IMR-90 (cell line): ENCODE measurements at regions not wholly inside any gene's neighbourhood (a gene's known extent, or its start where the extent isn't known, plus 50 kb on each side); places are given as distances from the start of the nearest gene placed in this dataset.

Experiments used
- ATAC-seq: fragments of 200-7000 bp; cut with Tn5 transposase; 2 replicates; pipeline ENCODE4 v1.9.1; 2020; ENCODE audit warnings: low read depth, mild to moderate bottlenecking, moderate library complexity
- BruUV-seq: library from RNA; stranded (reverse); fragments of 400-500 nt; replicated peaks from 2 replicates; lab custom pipeline; 2021; lab: Mats Ljungman, UMichigan
- CTCF ChIA-PET: fragments of 300-600 bp; formaldehyde crosslinking; extraction: SDS; loops from one replicate; lab custom pipeline; 2021; ENCODE audit warnings: antibody characterized with exemption; lab: Yijun Ruan, JAX
- POLR2A ChIA-PET: fragments of 300-600 bp; sonication (Branson Sonifier 250); formaldehyde crosslinking; loops from one replicate; lab custom pipeline; 2022; ENCODE audit warnings: antibody characterized with exemption; ENCODE audit not compliant: unreplicated experiment; lab: Charles Lee
- DNase-seq: peaks from one replicate; pipeline ENCODE4 v3.0.0; 2013
- H2AFZ ChIP-seq: replicated peaks from 2 replicates; pipeline ENCODE3; 2013; ENCODE audit warnings: low read length, mild to moderate bottlenecking; ENCODE audit not compliant: poor library complexity
- H2AK5ac ChIP-seq: 2 replicates; pipeline ENCODE4 v1.6.1; 2013; ENCODE audit warnings: low read depth, low read length, inconsistent platforms
- H2AK9ac ChIP-seq: replicated peaks from 2 replicates; pipeline ENCODE3; 2013; ENCODE audit warnings: mild to moderate bottlenecking, low read depth, low read length, moderate library complexity; ENCODE audit not compliant: poor library complexity
- H2BK120ac ChIP-seq: 2 replicates; pipeline ENCODE4 v1.6.1; 2013; ENCODE audit warnings: low read depth, low read length, inconsistent platforms
- H2BK15ac ChIP-seq: 3 replicates; pipeline ENCODE4 v1.6.1; 2013; ENCODE audit warnings: low read depth, low read length, inconsistent platforms
- H2BK20ac ChIP-seq: 2 replicates; pipeline ENCODE4 v1.6.1; 2013; ENCODE audit warnings: low read depth, mild to moderate bottlenecking, inconsistent platforms, low read length, moderate library complexity
- H2BK5ac ChIP-seq: 2 replicates; pipeline ENCODE4 v1.6.1; 2013; ENCODE audit warnings: mild to moderate bottlenecking, low read depth, low read length, inconsistent platforms; ENCODE audit not compliant: poor library complexity, severe bottlenecking
- H3K14ac ChIP-seq: replicated peaks from 2 replicates; pipeline ENCODE4 v1.6.1; 2013; ENCODE audit warnings: low read depth, low read length, inconsistent platforms
- H3K18ac ChIP-seq: 2 replicates; pipeline ENCODE4 v1.6.1; 2013; ENCODE audit warnings: low read depth, low read length, control low read depth
- H3K23ac ChIP-seq: 2 replicates; pipeline ENCODE4 v1.6.1; 2013; ENCODE audit warnings: low read depth, low read length, inconsistent platforms
- H3K27ac ChIP-seq: 2 replicates; pipeline ENCODE4 v1.5.1; 2013; ENCODE audit warnings: mild to moderate bottlenecking, control low read depth, low read length; ENCODE audit not compliant: insufficient read depth
- H3K27me3 ChIP-seq: 2 replicates; pipeline ENCODE4 v1.6.1; 2013; ENCODE audit warnings: low read length; ENCODE audit not compliant: control insufficient read depth, insufficient read depth
- H3K36me3 ChIP-seq: 2 replicates; pipeline ENCODE4 v1.6.1; 2013; ENCODE audit warnings: low read length, mixed read lengths; ENCODE audit not compliant: control insufficient read depth, insufficient read depth
- H3K4ac ChIP-seq: 2 replicates; pipeline ENCODE4 v1.6.1; 2013; ENCODE audit warnings: low read depth, low read length, inconsistent platforms
- H3K4me1 ChIP-seq: 2 replicates; pipeline ENCODE4 v1.6.1; 2013; ENCODE audit warnings: low read length, mixed read lengths; ENCODE audit not compliant: control insufficient read depth, insufficient read depth
- H3K4me2 ChIP-seq: 2 replicates; pipeline ENCODE4 v1.6.1; 2013; ENCODE audit warnings: low read depth, mild to moderate bottlenecking, control low read depth, low read length, moderate library complexity
- H3K4me3 ChIP-seq: 2 replicates; pipeline ENCODE4 v1.5.1; 2013; ENCODE audit warnings: low read depth, mild to moderate bottlenecking, control low read depth, low read length, moderate library complexity; ENCODE audit not compliant: insufficient read depth
- H3K56ac ChIP-seq: 2 replicates; pipeline ENCODE4 v1.6.1; 2013; ENCODE audit warnings: low read length, inconsistent platforms; ENCODE audit not compliant: insufficient read depth; ENCODE audit errors: extremely low read depth
- H3K79me1 ChIP-seq, 2 experiments: 2 replicates each; pipeline ENCODE4 v1.6.1; 2013; ENCODE audit warnings: low read length in 2 of 2, inconsistent platforms in 1 of 2, low read depth in 1 of 2
- H3K9ac ChIP-seq: 2 replicates; pipeline ENCODE4 v1.6.1; 2013; ENCODE audit warnings: low read depth, low read length, control low read depth
- H3K9me1 ChIP-seq: 2 replicates; pipeline ENCODE4 v1.6.1; 2013; ENCODE audit warnings: low read length, inconsistent platforms; ENCODE audit not compliant: insufficient read depth
- H3K9me3 ChIP-seq: 2 replicates; pipeline ENCODE4 v1.6.1; 2013; ENCODE audit warnings: low read length; ENCODE audit not compliant: control insufficient read depth, insufficient read depth
- H4K20me1 ChIP-seq: 2 replicates; pipeline ENCODE4 v1.6.1; 2013; ENCODE audit warnings: low read length, inconsistent platforms; ENCODE audit not compliant: insufficient read depth
- H4K5ac ChIP-seq: 2 replicates; pipeline ENCODE4 v1.6.1; 2013; ENCODE audit warnings: mild to moderate bottlenecking, low read depth, low read length, control low read depth
- H4K8ac ChIP-seq, 2 experiments: 2 replicates each; pipeline ENCODE4 v1.6.1; 2013; ENCODE audit warnings: low read depth in 2 of 2, low read length in 2 of 2, control low read depth in 1 of 2, inconsistent platforms in 1 of 2
- H4K91ac ChIP-seq: 2 replicates; pipeline ENCODE4 v1.6.1; 2013; ENCODE audit warnings: low read depth, low read length, inconsistent platforms; ENCODE audit not compliant: insufficient read depth
- NFE2L2 ChIP-seq: fragments of 150-350 bp; IDR thresholded peaks from 2 replicates; pipeline ENCODE4 v1.6.1; 2016; ENCODE audit warnings: low read depth, mild to moderate bottlenecking, low read length
- POLR2A ChIP-seq: IDR thresholded peaks from 2 replicates; pipeline ENCODE4 v1.6.1; 2012; ENCODE audit warnings: mild to moderate bottlenecking, low read depth, low read length
- RCOR1 ChIP-seq: IDR thresholded peaks from 2 replicates; pipeline ENCODE4 v1.6.1; 2012; ENCODE audit warnings: mild to moderate bottlenecking, low read length, improper control_type of control experiment; ENCODE audit not compliant: insufficient replicate concordance
- WGBS, 2 experiments: methylation state at CpG; one replicate each; pipeline versions ENCODE4 v1.1.5 to v1.1.7; 2013; ENCODE audit warnings: missing lambda C conversion rate in 2 of 2; ENCODE audit not compliant: insufficient read length in 1 of 2; ENCODE audit errors: extremely low coverage in 2 of 2; 5-methylcytosine and 5-hydroxymethylcytosine counted together
- dilution Hi-C: fragments of 300-500 bp; cut with HindIII; formaldehyde crosslinking; loops from one replicate; pipeline ENCODE4 v1.14.3; 2018; ENCODE audit warnings: low sequenced_read_pairs; ENCODE audit not compliant: unreplicated experiment
- in situ Hi-C: fragments of 300-500 bp; cut with MboI; formaldehyde crosslinking; loops from 3 replicates; pipeline ENCODE4 v1.14.3; 2019; ENCODE audit warnings: low sequenced_read_pairs, inconsistent platforms, mixed read lengths
- intact Hi-C: fragments of 100-400 bp; cut with micrococcal nuclease; formaldehyde crosslinking; loops from 2 replicates; pipeline ENCODE4 v1.10.0; 2022
- TF ChIP-seq, protein P1 (sequence below): conservative IDR thresholded peaks from 2 replicates; pipeline ENCODE4 v1.5.1; 2012; ENCODE audit warnings: mild to moderate bottlenecking, low read depth, low read length, improper control_type of control experiment

DNA sequence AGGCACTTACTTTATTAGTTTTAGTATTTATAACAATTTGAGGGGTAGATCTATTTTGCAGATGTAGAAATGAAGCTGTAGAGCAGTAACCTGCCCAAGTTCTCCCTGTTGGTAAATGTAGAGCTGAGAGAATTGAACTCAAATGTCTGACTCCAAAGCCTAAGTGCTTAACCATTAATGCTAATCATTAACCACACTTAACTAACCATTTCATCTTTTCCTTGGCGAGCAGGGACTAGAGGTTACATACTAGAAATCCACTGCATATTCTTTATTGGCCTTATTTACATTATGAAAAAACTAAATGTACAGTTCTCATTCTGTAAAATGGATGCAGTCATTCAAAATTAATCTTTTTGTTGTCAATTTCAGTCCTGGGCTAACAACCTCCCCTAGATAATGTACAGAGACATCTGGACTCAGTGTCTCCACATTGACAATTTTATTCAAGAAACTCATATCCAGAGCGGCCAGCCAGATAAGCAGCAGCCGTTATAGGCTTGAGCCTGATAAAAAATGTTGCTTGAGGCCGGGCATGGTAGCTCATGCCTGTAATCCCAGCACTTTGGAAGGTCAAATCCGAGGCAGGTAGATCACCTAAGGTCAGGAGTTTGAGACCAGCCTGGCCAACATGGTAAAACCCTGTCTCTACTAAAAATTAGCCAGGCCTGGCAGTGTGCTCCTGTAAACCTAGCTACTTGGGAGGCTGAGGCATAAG is 76.7 kb upstream of the PICALM start:
- no peak overlapping the region for H2BK120ac ChIP-seq
- no peak overlapping the region for H3K9ac ChIP-seq
- no peak overlapping the region for H3K14ac ChIP-seq
- WGBS, 2 experiments = 91% methylated on average over 4 of the region's 5 CpGs; no CpG with 5 or more reads in 1 of the 2 experiments
- H4K8ac ChIP-seq = no peak overlapping the region
- no peaks in the 10 kb centered on the region for H3K36me3 ChIP-seq
- no peak overlapping the region for H2AK9ac ChIP-seq
- H2AK5ac ChIP-seq = no peak overlapping the region
- TF ChIP-seq NFE2L2 = no peak
- TF ChIP-seq, protein P1, sequence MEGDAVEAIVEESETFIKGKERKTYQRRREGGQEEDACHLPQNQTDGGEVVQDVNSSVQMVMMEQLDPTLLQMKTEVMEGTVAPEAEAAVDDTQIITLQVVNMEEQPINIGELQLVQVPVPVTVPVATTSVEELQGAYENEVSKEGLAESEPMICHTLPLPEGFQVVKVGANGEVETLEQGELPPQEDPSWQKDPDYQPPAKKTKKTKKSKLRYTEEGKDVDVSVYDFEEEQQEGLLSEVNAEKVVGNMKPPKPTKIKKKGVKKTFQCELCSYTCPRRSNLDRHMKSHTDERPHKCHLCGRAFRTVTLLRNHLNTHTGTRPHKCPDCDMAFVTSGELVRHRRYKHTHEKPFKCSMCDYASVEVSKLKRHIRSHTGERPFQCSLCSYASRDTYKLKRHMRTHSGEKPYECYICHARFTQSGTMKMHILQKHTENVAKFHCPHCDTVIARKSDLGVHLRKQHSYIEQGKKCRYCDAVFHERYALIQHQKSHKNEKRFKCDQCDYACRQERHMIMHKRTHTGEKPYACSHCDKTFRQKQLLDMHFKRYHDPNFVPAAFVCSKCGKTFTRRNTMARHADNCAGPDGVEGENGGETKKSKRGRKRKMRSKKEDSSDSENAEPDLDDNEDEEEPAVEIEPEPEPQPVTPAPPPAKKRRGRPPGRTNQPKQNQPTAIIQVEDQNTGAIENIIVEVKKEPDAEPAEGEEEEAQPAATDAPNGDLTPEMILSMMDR = no peak
- no peak for TF ChIP-seq POLR2A
- TF ChIP-seq RCOR1 = no peak
- ChIA-PET CTCF (no interaction called here), POLR2A (no interaction called here)
- no peak overlapping the region for H3K23ac ChIP-seq
- H3K4me3 ChIP-seq = no peak overlapping the region
- no peaks in the 10 kb centered on the region for H4K20me1 ChIP-seq
- H3K9me3 ChIP-seq = no peaks in the 10 kb centered on the region
- no peak overlapping the region for H2BK5ac ChIP-seq
- intact Hi-C loops = no loop called here
- H3K4ac ChIP-seq = no peak overlapping the region
- H3K79me1 ChIP-seq = 0 out of 4 replicates have a peak, but pooled peaks cover 0 to 2% of the 10 kb centered on the region in 2 experiments
- no peak overlapping the region for H2AFZ ChIP-seq
- H2BK15ac ChIP-seq = no peak overlapping the region
- no peaks in the 10 kb centered on the region for H3K27me3 ChIP-seq
- no peak for ATAC-seq
- no peak overlapping the region for H4K5ac ChIP-seq
- dilution Hi-C loops = no loop called here
- H3K9me1 ChIP-seq = peaks cover 6% of the 10 kb centered on the region
- no TSS peak for BruUV-seq
- no peak overlapping the region for H3K4me2 ChIP-seq
- in situ Hi-C loops = no loop called here
- no peak overlapping the region for H4K91ac ChIP-seq
- no peak overlapping the region for H3K27ac ChIP-seq
- no peak overlapping the region; the same call in 1 of the 2 replicates for H3K56ac ChIP-seq
- no peak for DNase-seq
- no peak overlapping the region for H2BK20ac ChIP-seq
- peaks cover 5% of the 10 kb centered on the region for H3K4me1 ChIP-seq
- no peak overlapping the region for H3K18ac ChIP-seq
